ENCODE measurements at regions not wholly inside any gene's neighbourhood (a gene's known extent, or its start where the extent isn't known, plus 50 kb on each side); places are given as distances from the start of the nearest gene placed in this dataset.
"Not testable (repeated sequence)": the region's sequence is repeated elsewhere in the genome, so short reads cannot be mapped to it uniquely, and the experiment has no call there.

DNA sequence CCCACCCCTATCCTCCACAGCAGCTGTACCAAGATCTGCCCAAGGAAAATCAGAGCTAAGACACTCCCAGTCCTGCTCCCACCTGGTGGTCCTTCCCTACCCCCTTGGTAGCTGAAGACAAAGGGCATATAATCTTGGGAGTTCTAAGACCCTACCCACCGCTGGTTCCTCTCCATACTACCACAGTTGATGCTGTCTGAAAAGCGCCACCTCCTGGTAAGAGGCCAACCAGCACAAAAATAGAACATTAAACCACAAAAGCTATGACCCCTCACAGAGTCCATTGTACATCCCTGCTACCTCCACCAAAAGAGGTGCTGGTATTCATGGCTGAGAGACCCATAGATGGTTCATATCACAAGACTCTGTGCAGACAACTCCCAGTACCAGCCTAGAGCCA lies 161.5 kb upstream of the ARHGAP42 start:
- TF ChIP-seq CTCF (IDR thresholded peaks at IDR 0.05; ENCODE audit: unreplicated experiment): peak; percentile 44
- Mint-ChIP-seq H3K27me3 (ENCODE audit: unreplicated experiment) (no peaks in the 10 kb centered on the region), H3K4me1 (ENCODE audit: unreplicated experiment) (no peaks in the 10 kb centered on the region), H3K4me3 (ENCODE audit: unreplicated experiment) (no peak overlapping the region), H3K27ac (ENCODE audit: unreplicated experiment) (no peak overlapping the region), H3K9me3 (ENCODE audit: unreplicated experiment) (no peaks in the 10 kb centered on the region), H3K36me3 (ENCODE audit: low read depth, unreplicated experiment) (no peaks in the 10 kb centered on the region)
- DNase-seq (ENCODE audit: low spot score): peak; percentile 9

GRCh38 chr11:100528872-100529416 lies 158.1 kb upstream of the ARHGAP42 start:
- Mint-ChIP-seq H3K4me1 (ENCODE audit: unreplicated experiment) (no peaks in the 10 kb centered on the region), H3K27ac (ENCODE audit: unreplicated experiment) (no peak overlapping the region), H3K4me3 (ENCODE audit: unreplicated experiment) (no peak overlapping the region), H3K27me3 (ENCODE audit: unreplicated experiment) (no peaks in the 10 kb centered on the region), H3K9me3 (ENCODE audit: unreplicated experiment) (no peaks in the 10 kb centered on the region), H3K36me3 (ENCODE audit: low read depth, unreplicated experiment) (no peaks in the 10 kb centered on the region)
- no peak for DNase-seq (ENCODE audit: low spot score)
- TF ChIP-seq CTCF (IDR thresholded peaks at IDR 0.05; ENCODE audit: unreplicated experiment): no peak

DNA sequence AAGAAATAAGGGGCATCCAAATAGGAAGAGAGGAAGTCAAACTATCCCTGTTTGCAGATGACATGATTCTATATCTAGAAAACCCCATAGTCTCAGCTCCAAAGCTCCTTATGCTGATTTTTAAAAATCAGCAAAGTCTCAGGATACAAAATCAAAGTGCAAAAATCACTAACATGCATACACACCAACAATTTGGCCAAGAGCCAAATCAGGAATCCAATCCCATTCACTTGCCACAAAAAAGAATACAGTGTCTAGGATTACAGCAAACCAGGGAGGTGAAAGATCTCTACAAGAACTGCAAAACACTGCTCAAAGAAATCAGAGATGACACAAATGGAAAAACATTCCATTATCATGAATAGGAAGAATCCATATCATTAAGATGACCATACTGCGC lies 155.8 kb upstream of the ARHGAP42 start:
- not testable (repeated sequence) for H3K4me3 Mint-ChIP-seq (ENCODE audit: unreplicated experiment); H3K27ac Mint-ChIP-seq (ENCODE audit: unreplicated experiment); H3K36me3 Mint-ChIP-seq (ENCODE audit: low read depth, unreplicated experiment); DNase-seq (ENCODE audit: low spot score); H3K4me1 Mint-ChIP-seq (ENCODE audit: unreplicated experiment); H3K9me3 Mint-ChIP-seq (ENCODE audit: unreplicated experiment); H3K27me3 Mint-ChIP-seq (ENCODE audit: unreplicated experiment)

DNA sequence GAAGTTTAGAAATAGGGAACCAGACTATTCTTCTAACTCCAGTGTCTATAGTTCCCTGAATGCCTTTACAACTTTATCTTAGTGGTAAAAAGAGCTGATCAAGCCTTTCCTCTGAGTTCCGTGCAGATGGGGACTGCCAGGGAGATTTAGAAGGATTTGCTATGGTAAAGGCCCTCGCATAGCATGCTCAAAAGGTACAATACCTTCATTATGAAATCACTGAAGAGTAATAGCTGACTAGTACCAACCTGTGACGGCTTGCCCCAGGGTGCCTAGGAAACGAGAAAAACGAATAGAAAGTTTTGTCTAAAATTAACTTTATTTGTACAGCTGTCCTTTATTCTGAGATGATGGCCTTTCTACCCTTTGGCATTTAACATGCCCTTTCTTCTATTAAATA lies 150.1 kb upstream of the ARHGAP42 start:
- Mint-ChIP-seq H3K27ac (ENCODE audit: unreplicated experiment) (no peak overlapping the region), H3K4me1 (ENCODE audit: unreplicated experiment) (no peaks in the 10 kb centered on the region), H3K9me3 (ENCODE audit: unreplicated experiment) (no peaks in the 10 kb centered on the region), H3K36me3 (ENCODE audit: low read depth, unreplicated experiment) (no peaks in the 10 kb centered on the region), H3K27me3 (ENCODE audit: unreplicated experiment) (peaks cover 1% of the 10 kb centered on the region), H3K4me3 (ENCODE audit: unreplicated experiment) (no peak overlapping the region)
- DNase-seq (ENCODE audit: low spot score): no peak
- TF ChIP-seq CTCF (IDR thresholded peaks at IDR 0.05; ENCODE audit: unreplicated experiment): no peak

DNA sequence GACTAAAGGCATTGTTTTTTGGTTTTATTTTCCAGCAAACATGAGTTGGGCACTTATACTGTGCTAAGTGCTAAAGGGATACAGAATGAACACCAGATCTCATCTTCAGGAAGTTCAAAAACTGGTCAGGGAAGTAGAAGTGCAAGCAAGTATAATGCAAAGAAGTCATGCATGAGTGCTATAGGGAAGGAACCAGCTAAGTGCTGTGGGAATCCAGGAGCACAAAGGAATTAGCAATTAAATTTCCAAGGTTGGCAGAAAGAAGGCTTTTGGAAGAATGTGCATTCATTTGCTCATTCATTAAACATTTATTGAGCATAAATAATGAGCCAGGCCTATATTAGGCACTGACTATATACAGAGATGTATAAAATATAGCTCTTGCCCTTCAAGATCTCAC lies 143.7 kb upstream of the ARHGAP42 start:
- Mint-ChIP-seq H3K4me3 (ENCODE audit: unreplicated experiment) (no peak overlapping the region), H3K27ac (ENCODE audit: unreplicated experiment) (no peak overlapping the region), H3K27me3 (ENCODE audit: unreplicated experiment) (peaks cover 1% of the 10 kb centered on the region), H3K36me3 (ENCODE audit: low read depth, unreplicated experiment) (no peaks in the 10 kb centered on the region), H3K4me1 (ENCODE audit: unreplicated experiment) (no peaks in the 10 kb centered on the region), H3K9me3 (ENCODE audit: unreplicated experiment) (no peaks in the 10 kb centered on the region)
- no peak for DNase-seq (ENCODE audit: low spot score)
- no peak for TF ChIP-seq CTCF (IDR thresholded peaks at IDR 0.05; ENCODE audit: unreplicated experiment)

Measured in endothelial cell (in vitro differentiated cells).